GM19455 (cell line): ENCODE measurements at regions not wholly inside any gene's neighbourhood (a gene's known extent, or its start where the extent isn't known, plus 50 kb on each side); places are given as distances from the start of the nearest gene placed in this dataset.
"Not testable (repeated sequence)": the region's sequence is repeated elsewhere in the genome, so short reads cannot be mapped to it uniquely, and the experiment has no call there.

ENCODE experiments used
- ATAC-seq: cut with Tn5 transposase; IDR thresholded peaks from one replicate; pipeline ENCODE4 v1.9.1; 2021; ENCODE audit not compliant: unreplicated experiment

DNA sequence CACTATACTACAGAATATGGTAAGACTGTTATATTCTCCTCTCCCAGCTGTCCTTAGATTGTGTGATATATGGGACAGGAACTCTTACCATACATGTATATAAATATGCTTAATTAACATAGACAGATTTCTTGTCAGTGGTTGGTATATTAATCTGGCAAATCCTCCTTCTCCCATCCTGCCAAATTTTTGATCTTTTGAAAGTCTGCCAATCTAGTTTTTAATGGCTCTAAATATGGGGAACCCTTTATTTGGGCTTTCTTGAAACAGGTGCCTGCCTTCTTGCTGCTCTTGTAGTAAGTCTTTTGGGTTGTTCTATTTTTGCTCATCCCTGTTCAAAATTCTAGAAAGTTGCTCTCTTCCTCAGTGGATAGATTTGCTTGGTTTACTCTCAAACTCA is 63.5 kb downstream of the SPATA31D1 start:
- ATAC-seq: no peak

DNA sequence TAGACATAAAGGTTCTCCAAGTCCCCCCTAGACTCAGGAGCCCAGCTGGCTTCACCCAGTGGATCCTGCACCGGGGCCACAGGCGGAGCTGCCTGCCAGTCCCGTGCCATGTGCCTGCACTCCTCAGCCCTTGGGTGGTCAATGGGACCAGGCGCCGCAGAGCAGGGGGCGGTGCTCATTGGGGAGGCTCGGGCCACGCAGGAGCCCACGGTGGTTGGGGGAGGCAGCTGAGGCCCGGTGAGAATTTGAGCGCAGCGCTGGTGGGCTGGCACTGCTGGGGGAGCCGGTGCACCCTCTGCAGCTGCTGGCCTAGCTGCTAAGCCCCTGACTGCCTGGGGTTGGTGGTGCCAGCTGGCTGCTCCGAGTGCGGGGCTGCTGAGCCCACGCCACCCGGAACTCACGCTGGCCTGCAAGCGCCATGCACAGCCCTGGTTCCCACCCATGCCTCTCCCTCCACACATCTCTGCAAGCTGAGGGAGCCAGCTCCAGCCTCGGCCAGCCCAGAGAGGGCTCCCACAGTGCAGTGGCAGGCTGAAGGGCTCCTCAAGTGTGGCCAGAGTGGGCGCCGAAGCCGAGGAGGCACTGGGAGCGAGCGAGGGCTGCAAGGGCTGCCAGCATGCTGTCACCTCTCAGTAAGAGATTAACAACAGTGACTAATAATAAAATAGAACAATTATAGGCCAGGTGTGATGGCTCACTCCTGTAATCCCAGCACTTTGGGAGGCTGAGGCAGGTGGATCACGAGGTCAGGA is 65.9 kb downstream of the SPATA31D1 start:
- no peak for ATAC-seq

DNA sequence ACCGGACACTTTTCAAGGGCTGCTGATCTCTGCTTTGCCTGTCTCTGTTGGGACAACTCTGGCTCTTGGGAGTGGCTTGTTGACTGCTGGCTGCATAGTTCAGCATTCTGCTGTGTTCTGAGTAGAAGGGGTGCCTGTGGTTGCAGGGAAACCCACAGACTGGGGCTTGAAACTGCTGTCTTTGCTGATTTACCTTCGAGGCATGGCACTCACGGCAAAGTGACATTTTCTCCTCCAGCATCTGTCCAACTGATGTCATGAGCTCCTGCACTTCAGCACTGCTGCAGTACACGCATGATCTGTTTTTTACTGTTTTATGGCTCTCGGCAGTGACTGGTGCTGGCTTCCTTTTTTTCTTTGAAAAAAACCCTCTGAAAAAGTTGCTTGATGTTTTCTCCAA is 69.2 kb downstream of the SPATA31D1 start:
- ATAC-seq: no peak

DNA sequence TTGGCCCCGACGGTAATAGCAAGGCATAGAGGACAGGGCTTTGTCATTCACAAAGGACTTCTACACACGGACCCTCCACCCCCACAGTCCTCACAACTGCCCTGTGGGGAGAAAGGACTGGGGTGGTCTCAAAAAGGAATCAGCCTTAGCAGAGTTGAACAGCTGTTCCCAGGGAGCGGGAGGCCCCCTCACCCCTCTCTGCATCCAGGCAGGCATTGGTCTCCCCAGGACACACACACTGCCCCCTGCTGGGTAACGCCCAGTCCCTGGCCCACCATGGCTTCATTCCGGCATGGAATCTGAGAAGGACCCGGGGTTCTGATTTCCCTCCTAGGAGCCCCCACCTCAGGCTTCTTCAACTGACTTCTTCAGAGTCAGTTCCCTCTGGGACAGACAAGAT is 73.2 kb downstream of the SPATA31D1 start:
- ATAC-seq: not testable (repeated sequence)

DNA sequence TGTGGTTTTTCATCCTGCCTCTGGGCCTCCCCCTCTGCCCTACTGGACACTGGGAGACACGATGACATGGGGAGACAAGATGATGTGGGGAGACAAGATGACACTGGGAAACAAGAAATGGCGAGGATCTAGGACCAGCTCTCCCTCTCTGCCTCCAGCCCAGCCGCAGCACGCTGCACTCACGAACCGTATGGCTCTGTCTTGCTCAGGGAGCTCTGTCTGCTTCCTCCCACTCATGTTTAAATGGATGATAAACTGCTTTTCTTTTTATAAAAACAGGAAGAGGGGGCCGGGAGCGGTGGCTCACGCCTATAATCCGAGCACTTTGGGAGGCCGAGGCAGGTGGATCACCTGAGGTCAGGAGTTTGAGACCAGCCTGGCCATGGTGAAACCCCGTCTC is 73.7 kb downstream of the SPATA31D1 start:
- no peak for ATAC-seq

DNA sequence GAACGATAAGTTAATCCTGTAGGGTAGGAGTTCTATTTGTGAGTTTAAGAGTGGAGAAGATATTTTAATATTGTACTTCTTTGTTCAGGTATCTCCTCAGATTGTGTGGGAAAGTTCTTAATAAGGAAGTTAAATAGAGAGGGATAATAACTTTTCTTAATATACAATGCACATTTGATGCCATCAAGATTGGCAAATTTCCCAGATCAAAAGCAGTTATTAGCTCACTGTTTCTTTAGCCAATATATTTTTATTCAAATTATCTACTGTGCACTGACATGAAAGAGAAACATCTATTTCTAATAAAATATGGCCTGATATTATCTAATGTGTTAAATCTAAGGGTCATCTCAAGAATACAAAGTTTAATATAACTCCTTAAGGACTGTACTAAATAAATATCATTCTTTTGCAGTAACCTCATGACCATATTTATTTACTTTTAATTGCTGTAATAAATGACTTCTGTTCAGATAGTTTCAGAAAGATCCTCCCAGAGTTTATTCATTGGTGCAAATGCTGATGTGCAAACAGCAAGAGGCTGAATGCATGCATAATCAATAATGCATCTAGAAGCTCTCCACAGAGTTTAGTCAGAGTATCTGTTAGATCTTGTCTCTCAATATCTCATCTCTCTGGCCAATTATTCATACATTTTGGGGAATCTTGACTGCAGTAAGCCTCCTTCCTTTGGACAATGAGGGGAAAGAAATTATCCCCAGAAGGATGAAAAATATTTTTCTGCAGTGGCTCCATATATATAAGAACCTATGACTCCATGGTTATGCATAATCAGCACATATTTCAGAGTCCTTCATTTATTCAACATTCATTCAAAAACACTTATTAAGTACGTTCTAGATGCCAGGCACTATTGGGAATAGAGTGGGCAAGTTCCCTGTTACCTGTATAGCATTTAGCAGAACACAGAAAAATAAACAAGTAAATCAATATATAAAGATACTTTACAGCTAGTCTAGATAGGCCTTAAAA is 85.3 kb downstream of the SPATA31D1 start:
- ATAC-seq: no peak

DNA sequence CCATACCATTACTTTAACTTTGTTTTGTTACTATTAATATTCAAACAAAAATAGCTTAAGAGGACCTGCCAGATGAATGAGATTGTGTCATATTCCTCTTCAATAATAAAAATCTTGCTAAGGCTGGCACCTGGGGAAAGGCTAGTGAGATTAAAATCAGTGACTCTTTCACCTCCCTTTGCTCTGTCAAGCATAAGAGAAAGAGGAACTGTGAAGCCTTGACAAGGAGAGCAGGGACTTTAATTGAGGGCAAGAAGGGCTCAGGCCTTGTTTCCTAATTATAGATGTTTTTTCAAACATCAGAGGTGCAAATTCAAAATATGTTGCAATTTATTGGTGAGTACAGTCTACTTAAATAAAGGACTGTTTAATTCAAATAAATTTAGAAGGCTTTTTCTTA is 91.7 kb downstream of the SPATA31D1 start:
- no peak for ATAC-seq

DNA sequence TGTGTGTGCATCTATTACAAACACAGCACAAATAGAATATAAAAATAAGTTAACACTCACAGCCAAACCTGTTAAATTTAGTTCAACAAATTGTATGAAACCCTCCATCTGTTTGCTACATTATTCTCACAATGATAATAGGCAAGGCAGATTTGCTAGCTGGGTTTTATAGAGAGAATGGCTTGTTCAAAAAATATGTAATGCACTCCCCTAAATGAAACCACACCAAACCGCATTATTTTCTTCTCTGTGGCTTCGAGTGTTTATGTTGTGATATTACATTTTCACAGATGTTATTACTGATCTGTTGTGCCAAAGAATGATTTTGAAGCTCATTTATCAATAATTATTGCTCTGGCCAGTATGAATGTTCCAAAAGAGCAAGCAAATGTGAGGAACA is 92.9 kb downstream of the SPATA31D1 start:
- no peak for ATAC-seq

DNA sequence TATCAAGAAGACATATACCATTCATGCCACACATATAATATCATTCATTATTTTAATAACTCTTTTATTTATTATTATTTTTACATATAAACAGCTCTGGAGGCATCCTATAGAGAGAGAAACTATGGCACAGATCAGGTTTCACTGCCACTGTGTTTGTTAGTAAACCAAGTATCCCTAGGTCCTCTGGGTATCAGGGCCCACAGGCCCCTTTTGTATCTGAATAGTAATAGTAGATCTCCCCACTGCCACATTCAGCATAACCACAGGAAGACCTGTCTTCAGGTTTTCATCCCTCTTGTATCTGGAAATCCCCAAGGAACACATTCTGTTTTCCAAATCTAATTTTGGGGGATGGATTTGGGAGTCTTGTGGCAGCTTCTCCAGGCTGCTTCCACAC is 94.0 kb downstream of the SPATA31D1 start:
- ATAC-seq: no peak

DNA sequence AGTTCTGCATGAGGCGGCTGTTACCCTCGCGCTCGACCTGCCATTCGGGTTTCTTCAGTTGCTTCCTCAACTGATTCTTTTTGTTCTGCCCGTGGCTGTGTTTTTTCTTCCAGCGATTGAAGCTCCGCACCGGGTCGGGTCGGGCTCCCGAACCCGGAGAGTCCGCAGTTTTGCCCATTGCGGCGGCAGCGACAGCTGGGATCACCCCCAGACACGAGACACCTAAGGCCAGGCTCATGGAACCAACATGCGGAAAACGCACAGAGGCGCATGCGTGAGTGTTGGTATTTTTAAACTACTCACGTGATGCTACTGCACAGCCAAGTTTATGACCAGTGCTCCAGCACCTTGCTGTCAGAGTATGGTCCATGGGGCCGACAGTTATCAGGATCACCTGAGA is 100.0 kb downstream of the SPATA31D1 start:
- ATAC-seq: no peak

DNA sequence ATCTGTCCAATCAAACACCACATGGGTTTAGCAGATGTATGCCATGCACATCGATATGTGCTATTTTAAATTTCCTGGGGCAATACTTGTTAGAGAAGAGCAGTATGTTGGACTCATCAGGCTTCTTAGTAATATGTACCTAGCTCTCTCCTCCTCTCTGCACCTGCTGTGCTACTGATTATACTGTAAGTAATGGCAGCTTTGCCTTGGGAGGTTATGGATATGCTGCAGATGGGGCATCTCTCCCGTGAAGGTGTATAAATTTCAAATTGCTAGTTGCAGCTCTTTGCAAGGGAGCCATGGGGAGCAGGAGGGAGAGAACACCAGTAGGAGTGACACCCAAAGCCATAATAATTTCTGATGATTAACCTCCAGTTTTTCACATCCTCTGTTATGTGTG is 101.5 kb downstream of the SPATA31D1 start:
- no peak for ATAC-seq

DNA sequence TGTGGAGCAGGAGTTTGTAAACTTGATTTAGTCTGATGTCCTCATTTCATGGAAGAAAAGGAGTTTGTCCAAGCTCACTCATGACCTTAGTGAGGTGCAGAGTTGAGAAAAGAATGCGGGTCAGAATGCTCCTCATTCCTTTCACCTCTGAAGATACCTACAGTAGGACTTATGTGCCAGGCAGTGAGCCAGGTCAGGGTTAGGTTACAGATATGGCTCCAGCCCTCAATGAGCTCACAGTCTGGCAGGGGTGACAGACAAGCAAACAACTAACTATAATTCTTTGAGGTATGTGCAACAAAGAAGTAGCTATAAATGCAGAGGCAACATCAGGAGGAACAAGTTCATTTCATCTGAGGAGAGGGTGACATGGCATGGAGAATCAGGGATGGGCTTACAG is 102.5 kb downstream of the SPATA31D1 start:
- no peak for ATAC-seq

DNA sequence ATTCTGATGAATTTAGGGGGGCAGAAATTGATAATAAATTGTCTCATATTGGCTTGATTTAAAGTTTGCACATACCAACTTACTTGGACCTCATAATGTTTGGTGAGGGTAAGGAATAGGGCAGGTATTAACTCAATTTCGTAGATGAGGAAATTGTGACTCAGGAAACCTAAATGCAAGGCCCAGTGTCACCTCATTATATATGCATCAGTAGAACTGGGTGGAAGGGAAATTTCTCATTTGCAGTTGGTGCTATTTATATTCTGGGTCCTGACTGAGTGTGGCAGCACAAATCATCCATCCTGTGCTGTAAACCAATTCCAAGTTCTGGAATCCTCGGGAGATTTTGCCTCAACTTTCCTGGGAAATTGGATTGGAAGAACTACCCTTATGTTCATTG is 103.0 kb downstream of the SPATA31D1 start:
- ATAC-seq: no peak

DNA sequence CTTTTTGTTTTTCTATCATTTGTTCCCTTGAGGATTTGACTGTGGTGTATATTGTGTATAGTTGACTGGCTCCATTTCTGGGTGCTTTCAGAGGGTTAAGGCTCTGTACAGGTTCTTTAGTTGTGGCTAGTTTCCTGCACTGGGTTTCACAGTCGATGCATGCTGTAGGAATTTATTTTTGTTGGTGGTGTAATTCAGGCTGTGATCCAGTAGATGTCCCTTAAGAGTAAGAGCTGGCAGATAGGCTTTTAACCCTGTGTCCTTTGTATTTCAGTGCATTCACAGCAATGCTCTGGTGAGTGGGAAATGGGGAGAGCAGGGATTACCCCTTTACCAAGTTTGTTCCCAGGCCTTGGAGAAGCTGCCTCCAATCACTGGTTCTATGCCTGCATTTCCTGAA is 112.9 kb downstream of the SPATA31D1 start:
- ATAC-seq: no peak

DNA sequence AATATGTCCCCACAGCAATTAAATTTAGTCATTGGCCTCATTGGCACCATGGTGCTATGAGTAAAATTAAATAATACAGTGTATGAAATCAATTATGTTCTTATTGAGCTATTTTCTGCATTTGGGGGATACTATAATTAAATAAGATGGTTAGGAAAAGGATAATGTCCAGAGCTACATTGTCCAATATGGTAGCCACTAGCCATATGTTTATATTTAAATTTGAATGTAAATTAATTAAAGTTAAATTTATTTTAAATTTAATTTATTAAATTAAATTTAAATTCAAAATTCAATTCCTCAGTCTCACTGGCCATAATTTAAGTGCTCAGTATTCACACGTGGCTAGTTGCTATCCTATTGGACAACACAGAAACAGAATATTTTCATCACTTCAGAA is 115.7 kb downstream of the SPATA31D1 start:
- no peak for ATAC-seq

DNA sequence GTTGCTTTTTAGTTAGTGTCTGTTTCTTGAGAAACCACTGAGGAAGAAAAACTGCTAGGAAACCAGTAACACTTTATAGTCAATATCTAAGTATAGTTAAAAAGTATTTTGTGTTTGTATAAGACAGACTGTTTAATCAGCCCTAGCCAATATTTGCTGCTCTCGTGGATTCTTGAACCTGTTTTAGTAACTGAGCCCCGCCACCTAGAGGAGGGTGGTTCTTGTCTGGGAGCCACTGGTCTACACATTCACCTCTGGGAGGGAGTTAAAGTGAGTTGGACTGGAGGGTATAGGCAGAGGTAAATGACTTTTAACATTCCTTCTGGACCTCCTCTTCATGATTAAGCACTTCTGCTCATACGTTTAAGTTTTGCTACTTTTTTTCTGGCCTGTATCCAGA is 117.2 kb downstream of the SPATA31D1 start:
- no peak for ATAC-seq

DNA sequence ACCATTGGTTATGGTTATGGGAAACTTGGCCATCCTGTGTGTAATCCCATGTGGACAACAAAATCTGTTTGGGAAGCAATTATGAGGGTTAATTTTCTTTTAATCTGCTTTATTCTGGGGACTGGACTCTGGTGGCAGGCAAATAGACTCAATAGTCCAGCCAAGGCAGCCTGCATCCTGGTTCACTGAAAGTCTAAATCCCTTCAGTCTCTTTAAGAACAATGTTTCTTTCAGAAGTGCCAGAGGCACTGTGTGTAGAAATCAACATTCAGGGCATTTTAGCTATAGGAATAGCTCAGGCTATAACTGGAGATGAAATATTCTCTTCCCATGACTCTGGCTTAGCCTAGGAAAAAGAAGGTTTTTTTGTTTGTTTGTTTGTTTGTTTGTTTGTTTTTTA is 118.0 kb downstream of the SPATA31D1 start:
- ATAC-seq: no peak

DNA sequence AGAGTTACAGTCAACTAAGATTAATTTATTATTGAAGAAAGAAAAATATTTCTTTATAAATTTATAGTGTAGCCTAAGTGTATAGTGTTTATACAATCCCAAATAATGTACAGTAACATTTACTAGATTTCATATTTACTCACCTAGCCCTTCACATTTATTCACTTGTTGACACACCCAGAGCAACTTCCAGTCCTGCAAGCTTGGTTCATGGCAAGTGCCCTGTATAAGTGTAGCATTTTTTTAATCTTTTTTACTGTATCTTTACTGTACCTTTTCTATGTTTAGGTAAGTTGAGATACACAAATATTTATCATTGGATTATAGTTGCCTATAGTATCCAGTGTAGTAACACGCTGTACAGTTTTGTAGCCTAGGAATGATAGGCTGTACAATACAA is 119.9 kb downstream of the SPATA31D1 start:
- ATAC-seq: no peak

DNA sequence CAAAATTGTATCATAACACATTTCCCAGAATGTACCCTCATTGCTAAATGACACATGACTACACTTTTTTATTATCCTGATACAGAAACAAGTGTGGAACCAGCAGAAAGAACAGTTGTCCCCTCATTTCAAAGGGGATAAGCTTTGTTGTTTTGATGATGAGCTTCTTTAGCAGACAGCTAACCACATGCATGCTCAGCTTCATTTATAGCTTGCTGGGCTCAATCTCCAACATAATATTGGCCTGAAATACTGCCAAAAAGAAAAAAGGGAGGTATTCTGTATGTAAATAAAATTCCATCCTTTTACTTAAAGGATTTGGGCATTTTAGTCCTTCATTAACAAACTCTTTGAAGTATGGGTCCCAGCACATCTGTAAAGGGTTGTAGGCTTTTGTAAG is 120.4 kb downstream of the SPATA31D1 start:
- no peak for ATAC-seq

DNA sequence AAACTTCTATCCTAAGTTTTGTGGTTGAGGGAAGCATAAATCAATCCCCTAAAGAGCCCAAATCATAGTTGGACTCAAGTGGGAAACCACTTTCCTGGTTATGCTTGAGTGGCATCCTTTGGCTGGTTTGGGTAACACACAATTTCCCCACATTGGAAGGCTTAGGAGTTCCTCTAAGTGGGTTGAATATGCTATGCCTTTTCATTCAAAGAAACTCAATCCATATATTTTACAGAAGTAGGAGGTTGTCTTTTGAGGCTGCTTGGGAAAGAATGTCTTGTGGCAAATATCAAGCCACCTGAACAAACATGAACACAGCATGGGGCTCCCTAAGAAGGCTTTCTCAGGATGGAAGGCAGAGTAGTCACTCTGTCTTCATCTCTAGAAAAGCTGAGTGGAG is 121.1 kb downstream of the SPATA31D1 start:
- no peak for ATAC-seq

DNA sequence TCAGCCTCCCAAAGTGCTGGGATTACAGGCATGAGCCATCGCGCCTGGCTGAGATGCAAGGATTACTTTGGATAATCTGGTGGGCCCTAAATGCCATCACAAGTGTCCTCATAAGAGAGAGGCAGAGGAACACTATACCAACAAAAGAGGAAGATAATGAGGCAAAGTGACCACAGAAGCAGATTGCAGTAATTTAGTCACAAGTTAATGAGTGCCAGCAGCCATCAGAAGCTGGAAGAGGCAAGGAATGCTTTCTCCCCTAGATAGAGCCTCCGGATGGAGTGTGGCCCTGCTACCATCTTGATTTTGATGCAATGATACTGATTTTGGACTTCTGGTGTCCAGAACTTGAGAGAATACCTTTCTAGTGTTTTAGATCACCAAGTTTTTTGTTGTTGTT is 122.3 kb downstream of the SPATA31D1 start:
- ATAC-seq: no peak

DNA sequence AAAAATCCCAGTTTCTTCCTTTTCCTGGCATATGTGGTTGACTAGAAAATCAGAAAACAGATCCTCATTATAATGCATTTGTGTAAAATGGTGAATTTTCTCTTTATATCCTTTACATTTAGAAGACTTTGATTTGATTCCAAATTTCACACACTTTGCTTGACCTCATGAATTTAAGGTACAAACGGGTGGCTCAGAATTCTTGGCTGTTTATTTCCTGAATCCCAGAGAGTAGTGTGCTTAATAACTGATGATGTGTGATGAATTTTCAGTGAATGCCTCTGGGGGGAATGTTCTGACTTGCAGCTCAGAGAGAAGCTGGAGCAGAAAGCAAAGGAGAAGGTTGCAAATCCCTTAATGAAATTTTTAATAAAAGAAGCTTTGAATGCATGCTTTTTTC is 126.8 kb downstream of the SPATA31D1 start:
- ATAC-seq: no peak
